GM12878 (cell line): ENCODE measurements at regions not wholly inside any gene's neighbourhood (a gene's known extent, or its start where the extent isn't known, plus 50 kb on each side); places are given as distances from the start of the nearest gene placed in this dataset.
A peak's percentile ranks its signal among the peaks of the same experiment; 100 is the strongest.

ENCODE experiments used
- ATAC-seq: fragments of 200-7000 bp; cut with Tn5 transposase; 3 replicates; pipeline ENCODE4 v1.9.1; 2020; ENCODE audit warnings: mild to moderate bottlenecking, moderate library complexity
- BruUV-seq: library from RNA; stranded (reverse); fragments of 400-500 nt; replicated peaks from 2 replicates; lab custom pipeline; 2021; lab: Mats Ljungman, UMichigan
- CTCF ChIA-PET: fragments of 300-600 bp; sonication (Branson Sonifier 250); formaldehyde crosslinking; extraction: SDS; loops from one replicate; lab custom pipeline; 2021; ENCODE audit warnings: inconsistent platforms; lab: Yijun Ruan, JAX
- POLR2A ChIA-PET: fragments of 350-600 bp; formaldehyde crosslinking; extraction: SDS; loops from one replicate; lab custom pipeline; 2021; ENCODE audit warnings: inconsistent platforms; lab: Charles Lee
- RAD21 ChIA-PET: fragments of 300-600 bp; sonication (Branson Sonifier 250); formaldehyde crosslinking; loops from one replicate; lab custom pipeline; 2023; ENCODE audit warnings: antibody characterized with exemption; ENCODE audit not compliant: unreplicated experiment; lab: Charles Lee
- SMC1A ChIA-PET: fragments of 300-600 bp; sonication (Branson Sonifier 250); formaldehyde crosslinking; loops from one replicate; lab custom pipeline; 2023; ENCODE audit not compliant: unreplicated experiment, uncharacterized antibody; lab: Charles Lee
- DNase-seq: peaks from one replicate; pipeline ENCODE4 v3.0.0-alpha.2; 2011; ENCODE audit warnings: low read depth, low spot score
- FAIRE-seq: peaks from 3 replicates; lab custom pipeline; 2011; peaks lifted over from hg19 to GRCh38; lab: Jason Lieb, UNC
- H2AFZ ChIP-seq: 2 replicates; pipeline ENCODE4 v1.6.0; 2011; ENCODE audit warnings: low read depth, low read length, control low read depth; ENCODE audit not compliant: control insufficient read depth
- H3K27ac ChIP-seq: 2 replicates; pipeline ENCODE4 v1.5.1; 2011; ENCODE audit warnings: control low read depth; ENCODE audit not compliant: control insufficient read depth, insufficient read depth
- H3K27me3 ChIP-seq, 2 experiments: replicated peaks in 1 of 2; 2 replicates each; pipeline versions ENCODE4 v1.6.0 to v1.6.1; 2011; ENCODE audit warnings: low read length in 1 of 2; ENCODE audit not compliant: control insufficient read depth in 2 of 2, insufficient read depth in 2 of 2
- H3K36me3 ChIP-seq, 2 experiments: 2 replicates each; pipeline ENCODE4 v1.5.1; 2011; ENCODE audit warnings: low read length in 1 of 2; ENCODE audit not compliant: control insufficient read depth in 2 of 2, insufficient read depth in 2 of 2
- H3K4me1 ChIP-seq: 2 replicates; pipeline ENCODE4 v1.6.1; 2011; ENCODE audit warnings: mild to moderate bottlenecking, low read length, moderate library complexity, mixed read lengths; ENCODE audit not compliant: control insufficient read depth, insufficient read depth
- H3K4me2 ChIP-seq: 2 replicates; pipeline ENCODE4 v1.6.0; 2011; ENCODE audit warnings: control low read depth; ENCODE audit not compliant: control insufficient read depth, insufficient read depth
- H3K4me3 ChIP-seq: fragments of 200-600 bp; sonication (generic); 2 replicates; pipeline ENCODE4 v1.5.1; 2016
- H3K79me2 ChIP-seq: 2 replicates; pipeline ENCODE4 v1.6.0; 2011; ENCODE audit warnings: low read length; ENCODE audit not compliant: control insufficient read depth, insufficient read depth
- H3K9ac ChIP-seq: 2 replicates; pipeline ENCODE4 v1.8.0; 2011; ENCODE audit warnings: low read length, control low read depth, mixed read lengths; ENCODE audit not compliant: control insufficient read depth, insufficient read depth
- H3K9me3 ChIP-seq: replicated peaks from 3 replicates; pipeline ENCODE4 v1.5.1; 2011; ENCODE audit warnings: mild to moderate bottlenecking, low read length; ENCODE audit not compliant: control insufficient read depth, insufficient read depth
- H4K20me1 ChIP-seq: 2 replicates; pipeline ENCODE4 v1.6.0; 2011; ENCODE audit not compliant: control insufficient read depth, insufficient read depth
- ASH2L ChIP-seq: fragments of 300-600, 200-600 bp; sonication (generic); IDR thresholded peaks from 2 replicates; pipeline ENCODE4 v1.6.1; 2017; ENCODE audit warnings: low read depth, mild to moderate bottlenecking, borderline replicate concordance
- BHLHE40 ChIP-seq, 2 experiments: fragments of 450-650 bp in 1 of 2; IDR thresholded peaks; 2 replicates each; pipeline ENCODE4 v1.6.1; 2011 to 2017; ENCODE audit warnings: low read depth in 2 of 2, borderline replicate concordance in 1 of 2, improper control_type of control experiment in 1 of 2, low read length in 1 of 2, mild to moderate bottlenecking in 1 of 2
- IKZF2 ChIP-seq, 2 experiments: fragments of 450-650 bp; IDR thresholded peaks; 2 replicates each; pipeline ENCODE4 v1.6.1; 2017; ENCODE audit warnings: mild to moderate bottlenecking in 2 of 2, moderate library complexity in 2 of 2
- POU2F2 ChIP-seq: IDR thresholded peaks from 3 replicates; pipeline ENCODE4 v1.6.1; 2011; ENCODE audit warnings: low read depth, mild to moderate bottlenecking, low read length, borderline replicate concordance
- RAD51 ChIP-seq: fragments of 450-650 bp; IDR thresholded peaks from 2 replicates; pipeline ENCODE4 v1.6.1; 2016; ENCODE audit warnings: moderate library complexity, mild to moderate bottlenecking, inconsistent platforms
- RELB ChIP-seq: fragments of 450-650 bp; IDR thresholded peaks from 2 replicates; pipeline ENCODE4 v1.6.1; 2017; ENCODE audit warnings: low read depth, mild to moderate bottlenecking, moderate library complexity
- ZNF217 ChIP-seq: fragments of 450-650 bp; IDR thresholded peaks from 2 replicates; pipeline ENCODE4 v1.6.1; 2017; ENCODE audit warnings: antibody characterized with exemption, mild to moderate bottlenecking
- WGBS: methylation state at CpG from one replicate; pipeline ENCODE4 v1.1.6; 2016; ENCODE audit warnings: low lambda C conversion rate; ENCODE audit not compliant: insufficient replicate concordance, insufficient coverage; ENCODE audit errors: missing lambda C conversion rate; 5-methylcytosine and 5-hydroxymethylcytosine counted together
- in situ Hi-C: fragments of 300-500 bp; cut with MboI; formaldehyde crosslinking; loops from 9 replicates; pipeline ENCODE4 v1.14.3; 2018; ENCODE audit warnings: mixed read lengths
- intact Hi-C: fragments of 100-400 bp; cut with micrococcal nuclease; formaldehyde crosslinking; loops from one replicate; pipeline ENCODE4 v1.14.2; 2022; ENCODE audit not compliant: unreplicated experiment
- TF ChIP-seq, protein P1 (sequence below): fragments of 450-650 bp; IDR thresholded peaks from 2 replicates; pipeline ENCODE4 v1.6.1; 2016; ENCODE audit warnings: mild to moderate bottlenecking, moderate library complexity, borderline replicate concordance

GRCh38 chr2:9699139-9700108 is 68.6 kb upstream of the YWHAQ start:
- WGBS = 64% methylated on average over 15 of the region's 15 CpGs
- Histone ChIP-seq H2AFZ (no peak overlapping the region), H3K79me2 (no peaks in the 10 kb centered on the region), H3K4me2 (no peak overlapping the region), H3K4me3 (no peak overlapping the region), H3K9me3 (no peaks in the 10 kb centered on the region; the same call in 2 of the 3 replicates), H4K20me1 (no peaks in the 10 kb centered on the region; the same call in 1 of the 2 replicates), H3K27ac (no peak overlapping the region), H3K9ac (no peak overlapping the region), H3K4me1 (no peaks in the 10 kb centered on the region; the same call in 1 of the 2 replicates), H3K36me3 (no peaks in the 10 kb centered on the region), H3K27me3 (no peaks in the 10 kb centered on the region)
- TF ChIP-seq, protein P1, sequence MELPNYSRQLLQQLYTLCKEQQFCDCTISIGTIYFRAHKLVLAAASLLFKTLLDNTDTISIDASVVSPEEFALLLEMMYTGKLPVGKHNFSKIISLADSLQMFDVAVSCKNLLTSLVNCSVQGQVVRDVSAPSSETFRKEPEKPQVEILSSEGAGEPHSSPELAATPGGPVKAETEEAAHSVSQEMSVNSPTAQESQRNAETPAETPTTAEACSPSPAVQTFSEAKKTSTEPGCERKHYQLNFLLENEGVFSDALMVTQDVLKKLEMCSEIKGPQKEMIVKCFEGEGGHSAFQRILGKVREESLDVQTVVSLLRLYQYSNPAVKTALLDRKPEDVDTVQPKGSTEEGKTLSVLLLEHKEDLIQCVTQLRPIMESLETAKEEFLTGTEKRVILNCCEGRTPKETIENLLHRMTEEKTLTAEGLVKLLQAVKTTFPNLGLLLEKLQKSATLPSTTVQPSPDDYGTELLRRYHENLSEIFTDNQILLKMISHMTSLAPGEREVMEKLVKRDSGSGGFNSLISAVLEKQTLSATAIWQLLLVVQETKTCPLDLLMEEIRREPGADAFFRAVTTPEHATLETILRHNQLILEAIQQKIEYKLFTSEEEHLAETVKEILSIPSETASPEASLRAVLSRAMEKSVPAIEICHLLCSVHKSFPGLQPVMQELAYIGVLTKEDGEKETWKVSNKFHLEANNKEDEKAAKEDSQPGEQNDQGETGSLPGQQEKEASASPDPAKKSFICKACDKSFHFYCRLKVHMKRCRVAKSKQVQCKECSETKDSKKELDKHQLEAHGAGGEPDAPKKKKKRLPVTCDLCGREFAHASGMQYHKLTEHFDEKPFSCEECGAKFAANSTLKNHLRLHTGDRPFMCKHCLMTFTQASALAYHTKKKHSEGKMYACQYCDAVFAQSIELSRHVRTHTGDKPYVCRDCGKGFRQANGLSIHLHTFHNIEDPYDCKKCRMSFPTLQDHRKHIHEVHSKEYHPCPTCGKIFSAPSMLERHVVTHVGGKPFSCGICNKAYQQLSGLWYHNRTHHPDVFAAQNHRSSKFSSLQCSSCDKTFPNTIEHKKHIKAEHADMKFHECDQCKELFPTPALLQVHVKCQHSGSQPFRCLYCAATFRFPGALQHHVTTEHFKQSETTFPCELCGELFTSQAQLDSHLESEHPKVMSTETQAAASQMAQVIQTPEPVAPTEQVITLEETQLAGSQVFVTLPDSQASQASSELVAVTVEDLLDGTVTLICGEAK = no peak
- TF ChIP-seq RAD51 (peak; percentile 82), POU2F2 (no peak), ZNF217 (no peak), ASH2L (no peak), IKZF2 (IDR thresholded peaks at IDR 0.05) (no peak), BHLHE40 (IDR thresholded peaks at IDR 0.05; ENCODE audit: borderline replicate concordance in 1 of 2, low read depth in 2 of 2, low read length in 1 of 2) (peak in 1 of 2 experiments; percentile 58; a peak in 1 of 4 replicates), RELB (no peak)
- DNase-seq = no peak
- FAIRE-seq = no peak
- ChIA-PET RAD21 (no interaction called here), POLR2A (interaction anchor here (0.7 kb wide), 1 partner anchor 493 kb away, joined by 3 read pairs; no protein-coding TSS in a partner anchor), CTCF (interaction anchor here (0.8 to 1.1 kb wide), 2 partner anchors 70 to 143 kb away, joined by 3 to 4 read pairs; no protein-coding TSS in a partner anchor), SMC1A (no interaction called here)
- no peak for ATAC-seq
- no TSS peak for BruUV-seq
- intact Hi-C loops (no loop called here), in situ Hi-C loops (no loop called here)
